Right atrium auricular region (tissue), 2 donors: ENCODE measurements at regions not wholly inside any gene's neighbourhood (a gene's known extent, or its start where the extent isn't known, plus 50 kb on each side); places are given as distances from the start of the nearest gene placed in this dataset.

Experiments used
- DNase-seq: peaks from one replicate; pipeline ENCODE4 v3.0.0-alpha.2; 2019; ENCODE audit warnings: low spot score
- H3K27ac ChIP-seq, 2 donors: fragments of 200-600 bp; sonication (generic); 1 replicate in 1 of 2; 2 replicates in 1 of 2; pipeline ENCODE4 v1.5.1; 2016 to 2019
- H3K27me3 ChIP-seq, 2 donors: fragments of 200-600 bp; sonication (generic); one replicate each; pipeline versions ENCODE4 v1.5.1 to v1.6.0; 2017 to 2019
- H3K36me3 ChIP-seq: fragments of 200-600 bp; sonication (generic); one replicate; pipeline ENCODE4 v1.5.1; 2016
- H3K4me1 ChIP-seq, 2 donors: fragments of 200-600 bp; sonication (generic); one replicate each; pipeline versions ENCODE4 v1.5.1 to v1.6.0; 2017 to 2019
- H3K4me3 ChIP-seq, 2 donors: fragments of 200-600 bp; sonication (generic); 1 replicate in 1 of 2; 2 replicates in 1 of 2; pipeline ENCODE4 v1.5.1; 2017 to 2019; ENCODE audit warnings: mild to moderate bottlenecking in 1 of 2, moderate library complexity in 1 of 2
- H3K9me3 ChIP-seq, 2 donors: fragments of 200-600 bp; sonication (generic); one replicate each; pipeline ENCODE4 v1.5.1; 2019
- CTCF ChIP-seq, 2 donors: fragments of 200-600 bp; sonication (generic); IDR thresholded peaks; one replicate each; pipeline ENCODE4 v1.5.1; 2019; ENCODE audit warnings: antibody characterized with exemption in 2 of 2

- peaks cover 4 to 100% of the 10 kb centered on the region in 2 donors for H3K4me1 ChIP-seq
- no peak for TF ChIP-seq CTCF (IDR thresholded peaks at IDR 0.05)
- H3K36me3 ChIP-seq, result peaks cover 45% of the 10 kb centered on the region
- H3K9me3 ChIP-seq, result no peaks in the 10 kb centered on the region
- DNase-seq, result no peak
- H3K27ac ChIP-seq, result peak overlapping the region; percentile 97 to 99
- H3K4me3 ChIP-seq, result peak overlapping the region in 1 of 2 donors; percentile 35
- H3K27me3 ChIP-seq, result no peaks in the 10 kb centered on the region
Measured at GRCh38 chr22:46090036-46090591, 60.2 kb upstream of the PPARA start.

DNA sequence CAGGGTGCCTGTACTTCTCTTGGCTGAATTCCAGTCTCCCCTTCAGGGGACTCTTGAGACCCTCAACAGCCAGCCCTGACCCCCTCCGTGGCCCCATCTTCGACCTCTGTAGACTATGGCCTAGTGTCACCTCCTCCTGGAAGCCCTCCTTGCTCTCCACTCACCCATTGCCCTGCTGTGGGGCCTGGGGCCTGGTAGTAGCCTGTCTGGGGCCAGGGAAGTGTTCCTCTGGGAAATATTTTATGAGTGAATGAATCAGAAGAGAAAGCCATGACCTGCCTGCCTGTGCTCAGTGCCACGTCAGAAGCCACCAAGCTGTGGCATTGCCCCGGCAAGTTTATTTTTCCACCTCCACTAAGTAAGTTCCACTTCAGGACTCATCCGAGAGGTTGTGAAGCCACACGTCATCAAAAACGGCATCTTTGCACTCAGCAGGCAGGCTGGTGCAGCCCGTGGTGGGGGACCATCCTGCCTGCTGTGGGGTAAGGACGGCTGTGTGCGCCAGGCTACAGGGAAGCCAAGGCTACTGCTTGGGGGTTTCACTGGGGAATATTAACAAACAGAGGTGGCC is 59.6 kb upstream of the PPARA start:
- peaks cover 4 to 100% of the 10 kb centered on the region in 2 donors for H3K4me1 ChIP-seq
- no peaks in the 10 kb centered on the region for H3K9me3 ChIP-seq
- H3K27me3 ChIP-seq, result no peaks in the 10 kb centered on the region
- H3K27ac ChIP-seq, result peak overlapping the region; percentile 97 to 99
- DNase-seq, result no peak
- H3K36me3 ChIP-seq, result peaks cover 45% of the 10 kb centered on the region
- H3K4me3 ChIP-seq, result no peak overlapping the region
- no peak for TF ChIP-seq CTCF (IDR thresholded peaks at IDR 0.05)

- Histone ChIP-seq H3K36me3 (peaks cover 39% of the 10 kb centered on the region), H3K27me3 (no peaks in the 10 kb centered on the region), H3K9me3 (no peaks in the 10 kb centered on the region), H3K27ac (peak overlapping the region; percentile 97 to 99), H3K4me1 (peaks cover 4 to 100% of the 10 kb centered on the region in 2 donors), H3K4me3 (no peak overlapping the region)
- DNase-seq, result no peak
- TF ChIP-seq CTCF (IDR thresholded peaks at IDR 0.05), result no peak
Measured at GRCh38 chr22:46091277-46091977, 58.9 kb upstream of the PPARA start.

DNA sequence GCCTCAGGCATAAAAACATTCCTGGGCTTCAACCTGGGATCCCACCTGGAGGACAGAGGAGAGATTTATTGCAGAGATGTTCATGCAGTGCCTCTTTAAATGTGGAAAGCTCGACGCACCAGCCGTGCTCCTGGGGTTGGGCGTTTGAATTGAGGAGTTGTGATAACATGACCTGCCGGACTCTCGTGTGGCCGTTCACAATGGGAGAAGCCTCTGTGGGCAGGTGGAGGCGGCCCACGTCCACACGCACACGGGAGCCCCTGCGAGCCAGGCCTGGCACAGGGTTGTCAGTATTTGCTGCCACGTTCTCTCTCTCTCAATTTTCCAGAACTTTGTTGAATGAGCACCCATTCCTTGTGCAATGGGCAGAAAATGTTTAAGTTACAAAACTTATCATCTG is 58.3 kb upstream of the PPARA start:
- Histone ChIP-seq H3K4me1 (peaks cover 4 to 100% of the 10 kb centered on the region in 2 donors), H3K27me3 (no peaks in the 10 kb centered on the region), H3K36me3 (peaks cover 39% of the 10 kb centered on the region), H3K27ac (peak overlapping the region; percentile 97 to 99), H3K9me3 (no peaks in the 10 kb centered on the region), H3K4me3 (no peak overlapping the region)
- DNase-seq, result no peak
- no peak for TF ChIP-seq CTCF (IDR thresholded peaks at IDR 0.05)

DNA sequence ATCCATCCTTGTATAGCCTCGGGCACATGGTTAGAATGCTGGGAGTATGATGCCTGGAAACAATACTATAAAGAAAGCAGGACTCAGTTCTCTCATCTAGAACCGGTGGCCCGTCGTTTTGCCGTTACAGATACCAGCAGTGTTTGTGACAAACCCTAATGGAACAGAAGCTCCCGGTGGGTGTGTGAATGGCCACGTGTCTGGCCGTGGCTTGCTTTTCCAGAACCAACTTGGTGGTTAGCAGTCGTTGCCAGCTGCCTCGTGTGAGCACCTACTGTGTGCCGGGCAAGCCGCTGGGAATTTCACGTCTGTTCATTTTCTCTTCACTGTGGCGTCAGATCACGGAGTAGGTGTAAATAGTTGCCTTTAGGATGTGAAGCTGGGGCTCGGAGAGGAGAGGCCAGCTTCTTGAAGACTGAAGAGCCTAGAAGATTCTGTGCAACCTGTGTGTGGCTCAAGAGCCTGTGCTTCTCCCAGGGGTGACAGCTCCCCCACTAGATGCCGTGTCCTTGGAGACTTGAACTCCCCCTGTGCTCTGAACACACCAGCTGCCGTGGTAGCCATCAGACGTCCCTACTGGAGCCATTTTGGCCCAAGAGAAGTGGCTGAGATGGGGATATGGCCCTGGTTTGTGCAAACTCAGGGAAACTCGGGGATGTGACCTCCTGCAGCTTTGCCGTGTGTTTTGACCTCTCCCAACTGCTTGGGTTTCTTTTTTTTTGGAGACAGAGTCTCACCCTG is 57.5 kb upstream of the PPARA start:
- no peak for TF ChIP-seq CTCF (IDR thresholded peaks at IDR 0.05)
- Histone ChIP-seq H3K27me3 (no peaks in the 10 kb centered on the region), H3K9me3 (no peaks in the 10 kb centered on the region), H3K36me3 (peaks cover 36% of the 10 kb centered on the region), H3K4me3 (no peak overlapping the region), H3K27ac (peak overlapping the region; percentile 97 to 99), H3K4me1 (peaks cover 4 to 100% of the 10 kb centered on the region in 2 donors)
- no peak for DNase-seq
